KBM-7 (cell line): ENCODE measurements at regions not wholly inside any gene's neighbourhood (a gene's known extent, or its start where the extent isn't known, plus 50 kb on each side); places are given as distances from the start of the nearest gene placed in this dataset.
"Not testable (repeated sequence)": the region's sequence is repeated elsewhere in the genome, so short reads cannot be mapped to it uniquely, and the experiment has no call there.

Experiments used
- DNase-seq: peaks from one replicate; pipeline ENCODE4 v3.0.0-alpha.2; 2015
- in situ Hi-C: fragments of 300-500 bp; cut with MboI; formaldehyde crosslinking; loops from 2 replicates; pipeline ENCODE4 v1.14.3; 2020; ENCODE audit warnings: low sequenced_read_pairs, low pct_unique_long_range_greater_than_20kb, mixed read lengths

- peak; percentile 95 for DNase-seq
- in situ Hi-C loops: no loop called here
Observed at GRCh38 chrX:155819966-155820491, 61.1 kb upstream of the VAMP7 start.

DNA sequence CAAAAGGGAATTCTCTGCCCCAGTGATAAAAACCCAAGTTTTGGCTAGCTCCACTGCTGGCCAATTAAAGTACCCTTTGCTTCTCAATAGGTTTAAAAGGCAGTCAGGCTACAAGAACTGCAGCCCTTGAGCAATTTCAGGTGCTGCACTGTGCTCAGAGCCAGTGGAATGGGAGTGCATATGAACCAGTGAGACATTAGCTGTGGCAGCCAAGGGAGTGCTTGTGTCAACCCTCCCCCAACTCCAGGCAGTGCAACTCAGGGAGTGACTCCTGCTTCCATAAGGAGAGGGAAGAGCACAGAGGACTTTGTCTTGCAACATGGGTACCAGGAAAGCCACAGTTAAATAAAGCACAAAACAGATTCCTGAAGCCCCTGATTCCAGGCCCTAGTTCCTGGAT, 61.6 kb upstream of the VAMP7 start:
- in situ Hi-C loops: no loop called here
- no peak for DNase-seq

GRCh38 chrX:155814391-155814790, 66.8 kb upstream of the VAMP7 start:
- in situ Hi-C loops: not testable (repeated sequence)

GRCh38 chrX:155779831-155780230, 101.3 kb upstream of the VAMP7 start:
- in situ Hi-C loops: no loop called here
- DNase-seq: no peak

More at GRCh38 chrX:155814391-155814790, 66.8 kb upstream of the VAMP7 start:
- not testable (repeated sequence) for DNase-seq

GRCh38 chrX:155778844-155779553, 102.1 kb upstream of the VAMP7 start:
- in situ Hi-C loops: no loop called here
- DNase-seq: peak; percentile 31

- no peak for DNase-seq
- in situ Hi-C loops: no loop called here
Observed at GRCh38 chrX:155774387-155774786, 106.8 kb upstream of the VAMP7 start.

DNA sequence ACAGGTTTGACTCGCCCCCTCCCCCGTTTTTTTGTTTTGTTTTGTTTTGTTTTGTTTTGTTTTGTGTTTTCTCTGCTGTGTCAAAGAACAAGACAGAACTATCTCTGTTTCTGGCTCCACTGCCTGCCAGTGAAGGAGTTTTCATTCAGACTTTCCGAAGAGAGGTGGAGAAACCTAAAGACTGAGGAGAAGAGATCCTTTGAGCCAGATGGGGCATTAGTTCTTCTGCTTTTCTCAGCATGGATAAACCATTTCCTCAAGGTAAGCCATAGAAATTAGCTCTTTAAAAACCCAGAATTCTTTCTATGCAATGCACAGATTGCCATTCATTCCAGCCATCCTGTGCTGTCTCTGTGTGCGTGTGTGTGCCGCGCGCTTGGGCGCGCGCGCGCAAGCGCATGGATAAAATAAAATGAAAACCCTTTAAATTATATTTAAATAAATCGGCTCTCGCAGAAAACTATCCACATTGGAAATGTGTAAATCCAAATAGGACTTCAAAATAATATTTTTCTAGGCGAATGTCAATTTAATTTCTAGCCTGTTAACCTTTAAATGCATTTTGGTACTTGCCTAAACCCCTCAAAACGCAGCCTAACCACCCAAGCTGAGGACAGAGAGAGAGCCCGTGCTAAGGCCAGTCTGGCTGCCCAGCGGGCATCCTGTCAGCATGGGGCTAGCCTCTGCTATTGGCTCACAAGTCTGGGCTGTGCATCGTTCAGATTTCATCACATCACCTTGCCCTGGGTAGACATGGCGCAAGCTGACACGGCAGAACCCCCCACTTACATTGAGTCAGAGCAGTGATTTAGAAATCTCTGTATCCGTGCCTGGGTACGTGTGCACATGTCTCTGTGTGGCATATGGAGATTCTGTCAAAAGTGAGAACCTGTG, 113.0 kb upstream of the VAMP7 start:
- peak; percentile 34 for DNase-seq
- in situ Hi-C loops: no loop called here

DNA sequence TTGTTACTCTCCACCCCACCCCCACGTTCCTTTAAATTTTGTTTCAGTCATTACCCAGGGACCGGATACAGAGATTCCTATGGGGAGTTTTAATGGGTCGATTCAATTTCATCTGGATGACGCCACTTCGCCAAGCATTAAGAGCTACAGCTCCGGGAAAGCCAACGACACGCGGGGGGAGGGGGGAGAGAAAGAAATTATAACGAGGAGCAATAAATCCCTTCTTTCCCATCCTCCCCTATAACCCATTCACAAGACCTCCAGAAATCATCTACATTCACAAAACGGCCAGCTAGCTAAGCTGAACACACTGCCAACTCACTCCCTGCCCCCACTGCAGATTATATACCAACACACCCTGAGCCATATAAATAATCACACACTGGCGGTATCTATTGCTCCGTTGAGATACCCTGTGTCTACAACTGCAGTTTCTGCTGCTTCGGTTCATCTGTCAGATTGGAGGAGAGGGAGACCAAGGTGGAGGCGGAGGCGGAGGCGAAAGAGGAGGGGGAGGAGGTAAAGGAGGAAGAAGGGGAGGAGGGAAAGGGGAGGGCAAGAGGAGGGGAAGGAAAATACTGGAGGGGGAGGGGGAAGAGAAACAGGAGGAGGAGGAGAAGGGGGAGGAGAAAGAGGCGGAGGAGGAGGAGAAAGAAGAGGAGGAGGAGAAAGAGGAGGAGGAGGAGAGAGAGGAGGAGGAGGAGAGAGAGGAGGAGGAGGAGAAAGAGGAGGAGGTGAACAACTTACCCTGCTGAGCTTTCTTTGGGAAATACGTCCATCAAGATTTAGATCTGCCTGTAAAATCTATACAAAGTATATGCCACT, 113.9 kb upstream of the VAMP7 start:
- in situ Hi-C loops: no loop called here
- DNase-seq: peak; percentile 65

DNA sequence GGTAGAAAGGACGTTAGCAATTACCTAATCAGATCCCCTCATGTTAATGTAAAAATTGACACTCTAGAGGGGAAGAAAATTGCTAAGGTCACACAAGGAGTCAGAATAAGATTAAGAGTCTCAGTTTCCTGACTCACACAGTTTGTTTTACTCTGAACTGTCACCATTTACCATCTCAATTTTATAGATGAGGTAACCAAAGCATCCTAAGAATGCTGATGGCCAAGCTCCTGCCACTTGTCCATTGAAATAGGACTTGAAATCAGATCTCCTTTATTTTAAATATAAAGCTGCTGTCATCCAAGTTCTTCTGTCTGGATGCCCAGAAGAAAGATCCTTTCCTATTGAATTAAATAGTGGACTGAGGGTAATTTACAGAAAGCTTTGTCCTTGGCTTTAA, 114.8 kb upstream of the VAMP7 start:
- no peak for DNase-seq
- in situ Hi-C loops: no loop called here

GRCh38 chrX:155761185-155761584, 120.0 kb upstream of the VAMP7 start:
- no peak for DNase-seq
- in situ Hi-C loops: no loop called here

DNA sequence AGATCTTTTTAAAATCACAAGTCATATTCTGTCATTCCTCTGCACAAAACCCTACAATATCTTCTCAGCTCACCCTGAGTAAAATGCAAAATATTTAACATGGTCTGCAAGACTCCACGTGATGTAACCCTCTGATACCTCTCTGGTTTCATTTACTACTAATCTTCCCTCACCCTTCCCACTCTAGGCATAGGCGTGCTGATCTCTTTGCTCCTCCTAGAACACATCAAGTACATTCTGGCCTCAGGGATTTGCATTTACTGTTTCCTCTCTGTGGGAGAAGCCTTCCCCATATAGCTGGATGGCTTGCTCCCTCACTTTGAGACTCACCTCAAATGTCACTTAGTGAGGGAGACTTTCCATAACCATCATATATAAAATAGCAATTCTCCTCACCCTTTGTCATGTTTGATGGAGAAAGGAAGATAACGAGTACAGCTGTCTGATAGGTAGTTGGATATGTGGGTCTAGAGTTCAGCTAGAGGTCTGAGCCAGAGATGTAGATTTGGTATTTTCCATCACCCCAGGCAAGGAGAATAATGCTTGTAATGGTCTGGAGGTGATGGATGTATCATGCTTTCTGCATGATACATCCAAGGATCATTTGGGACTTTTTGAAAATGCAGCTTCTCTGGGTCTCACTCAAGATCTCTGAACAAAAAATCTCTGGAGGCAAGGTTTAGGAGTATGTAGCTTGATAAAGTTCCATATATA, 123.9 kb upstream of the VAMP7 start:
- in situ Hi-C loops: no loop called here
- no peak for DNase-seq

- in situ Hi-C loops: no loop called here
- DNase-seq: no peak
Observed at GRCh38 chrX:155755706-155756337, 125.3 kb upstream of the VAMP7 start.

DNA sequence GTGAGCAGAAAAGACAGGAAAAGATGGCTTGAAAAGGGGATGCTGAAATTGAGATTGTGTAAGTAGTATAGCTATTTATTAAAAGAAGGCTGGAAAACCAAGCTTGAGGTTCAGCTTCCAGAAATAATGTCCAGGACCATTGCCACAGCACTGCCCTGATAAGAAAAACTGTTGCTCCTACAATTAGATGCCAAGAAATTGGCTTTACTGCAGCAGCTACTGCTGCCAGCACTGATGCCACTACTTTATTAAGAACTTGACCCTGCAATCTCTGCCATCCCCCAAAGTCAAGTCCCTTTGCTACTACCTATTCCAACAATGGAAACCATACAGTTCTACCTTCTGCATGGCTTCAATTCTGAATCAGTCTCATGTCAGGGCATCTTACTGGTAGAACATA, 130.0 kb upstream of the VAMP7 start:
- in situ Hi-C loops: no loop called here
- DNase-seq: no peak

GRCh38 chrX:155747520-155747919, 133.6 kb upstream of the VAMP7 start:
- in situ Hi-C loops: no loop called here
- peak; percentile 31 for DNase-seq

DNA sequence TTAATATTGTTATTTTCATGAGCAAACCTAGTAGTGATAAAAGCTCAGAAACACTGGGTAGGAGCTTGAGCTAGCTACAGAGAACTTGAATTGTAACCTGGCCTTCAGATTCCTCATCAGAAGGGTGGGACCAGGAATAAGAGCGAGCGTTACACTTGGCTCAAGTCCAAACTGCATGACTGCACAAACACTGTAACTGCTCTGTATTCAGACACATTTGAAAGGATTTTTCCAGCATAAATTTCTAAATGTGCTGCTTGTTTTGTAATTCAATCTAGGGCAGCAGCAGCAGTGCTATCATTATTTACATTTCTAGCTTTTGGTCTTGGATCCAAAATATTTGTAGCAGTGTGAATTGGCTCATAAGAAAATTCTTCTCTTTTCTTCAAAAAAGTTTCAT, 133.0 kb upstream of the TMLHE start:
- peak; percentile 40 for DNase-seq
- in situ Hi-C loops: no loop called here

- no peak for DNase-seq
- in situ Hi-C loops: no loop called here
Observed at GRCh38 chrX:155744534-155744933, 131.8 kb upstream of the TMLHE start.

DNA sequence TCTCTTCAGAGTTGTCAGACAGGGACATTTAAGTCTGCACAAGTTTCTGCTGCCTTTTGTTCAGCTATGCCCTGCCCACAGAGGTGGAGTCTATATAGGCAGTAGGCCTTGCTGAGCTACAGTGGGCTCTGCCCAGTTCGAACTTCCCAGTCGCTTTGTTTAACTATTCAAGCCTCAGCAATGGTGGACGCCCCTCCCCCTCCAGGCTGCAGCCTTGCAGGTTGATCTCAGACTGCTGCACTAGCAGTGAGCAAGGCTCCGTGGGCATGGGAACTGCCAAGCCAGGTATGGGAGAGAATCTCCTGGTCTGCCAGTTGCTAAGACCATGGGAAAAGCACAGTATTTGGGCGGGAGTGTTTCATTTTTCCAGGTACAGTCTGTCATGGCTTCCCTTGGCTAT, 115.6 kb upstream of the TMLHE start:
- in situ Hi-C loops, DNase-seq: not testable (repeated sequence)

- peak; percentile 33 for DNase-seq
- in situ Hi-C loops: no loop called here
Observed at GRCh38 chrX:155718972-155719586, 106.3 kb upstream of the TMLHE start.
